NCI-H345 treated with DMSO at 0.1 percent for 48 hours (cell line): ENCODE measurements at regions not wholly inside any gene's neighbourhood (a gene's known extent, or its start where the extent isn't known, plus 50 kb on each side); places are given as distances from the start of the nearest gene placed in this dataset.

ENCODE experiments used
- DNase-seq: peaks from one replicate; lab custom pipeline; 2025; ENCODE audit not compliant: unreplicated experiment; lab: John Stamatoyannopoulos, UW

GRCh38 chr12:67794161-67794560, 145.6 kb downstream of the DYRK2 start:
- DNase-seq = no peak

- DNase-seq = no peak
Observed at GRCh38 chr12:67795236-67795635, 146.7 kb downstream of the DYRK2 start.

- DNase-seq = no peak
Observed at GRCh38 chr12:67797185-67797741, 148.7 kb downstream of the DYRK2 start.

- no peak for DNase-seq
Observed at GRCh38 chr12:67797753-67798152, 149.2 kb downstream of the DYRK2 start.

- DNase-seq = no peak
Observed at GRCh38 chr12:67798768-67799167, 150.2 kb downstream of the DYRK2 start.

GRCh38 chr12:67802731-67803130, 154.2 kb downstream of the DYRK2 start:
- DNase-seq = no peak

GRCh38 chr12:67803278-67803993, 154.9 kb downstream of the DYRK2 start:
- no peak for DNase-seq

GRCh38 chr12:67804168-67804567, 155.6 kb downstream of the DYRK2 start:
- DNase-seq = no peak

GRCh38 chr12:67807814-67808213, 159.3 kb downstream of the DYRK2 start:
- no peak for DNase-seq

GRCh38 chr12:67810166-67810565, 161.6 kb downstream of the DYRK2 start:
- DNase-seq = no peak

GRCh38 chr12:67811437-67812361, 163.2 kb downstream of the DYRK2 start:
- DNase-seq = no peak

- DNase-seq = no peak
Observed at GRCh38 chr12:67813456-67813904, 164.9 kb downstream of the DYRK2 start.

GRCh38 chr12:67816269-67816668, 167.7 kb downstream of the DYRK2 start:
- no peak for DNase-seq

GRCh38 chr12:67818459-67818903, 169.9 kb downstream of the DYRK2 start:
- no peak for DNase-seq

GRCh38 chr12:67819902-67820301, 169.3 kb upstream of the IFNG-AS1 start:
- DNase-seq = no peak

GRCh38 chr12:67820694-67821093, 168.6 kb upstream of the IFNG-AS1 start:
- no peak for DNase-seq

- DNase-seq = no peak
Observed at GRCh38 chr12:67822826-67823225, 166.4 kb upstream of the IFNG-AS1 start.

GRCh38 chr12:67826148-67826547, 163.1 kb upstream of the IFNG-AS1 start:
- no peak for DNase-seq

- DNase-seq = no peak
Observed at GRCh38 chr12:67826946-67827720, 162.1 kb upstream of the IFNG-AS1 start.

- no peak for DNase-seq
Observed at GRCh38 chr12:67827820-67828383, 161.3 kb upstream of the IFNG-AS1 start.

- DNase-seq = no peak
Observed at GRCh38 chr12:67829896-67830295, 159.4 kb upstream of the IFNG-AS1 start.
